Stomach (tissue), 4 donors: ENCODE measurements at regions not wholly inside any gene's neighbourhood (a gene's known extent, or its start where the extent isn't known, plus 50 kb on each side); places are given as distances from the start of the nearest gene placed in this dataset.

Experiments
- CTCF ChIP-seq, 7 experiments: fragments of 450-650 bp in 4 of 7; fragments of 200-600 bp in 3 of 7; sonication (generic) in 3 of 7; IDR thresholded peaks; one replicate each; pipeline ENCODE4 v1.5.1; 2016 to 2019; ENCODE audit warnings: antibody characterized with exemption in 7 of 7, control low read depth in 2 of 7, mild to moderate bottlenecking in 1 of 7
- EP300 ChIP-seq: sonication (generic); formaldehyde crosslinking; IDR thresholded peaks from one replicate; pipeline ENCODE4 v1.6.1; 2017; ENCODE audit warnings: antibody characterized with exemption

- TF ChIP-seq CTCF (IDR thresholded peaks at IDR 0.05) (no peak), EP300 (no peak)
Measured at GRCh38 chr12:42729535-42729900, 140.0 kb upstream of the PRICKLE1 start.
